MCF 10A (cell line): ENCODE measurements at regions not wholly inside any gene's neighbourhood (a gene's known extent, or its start where the extent isn't known, plus 50 kb on each side); places are given as distances from the start of the nearest gene placed in this dataset.

Experiments
- BruUV-seq: library from RNA; stranded (reverse); fragments of 400-500 nt; replicated peaks from 2 replicates; lab custom pipeline; 2021; lab: Mats Ljungman, UMichigan
- CTCF ChIA-PET: fragments of 300-600 bp; sonication (Branson Sonifier 250); formaldehyde crosslinking; extraction: SDS; loops from one replicate; lab custom pipeline; 2021; ENCODE audit warnings: antibody characterized with exemption, inconsistent platforms; lab: Yijun Ruan, JAX
- POLR2A ChIA-PET: fragments of 300-600, 350-650 bp; sonication (Branson Sonifier 250); formaldehyde crosslinking; extraction: SDS; loops from one replicate; lab custom pipeline; 2020; ENCODE audit warnings: antibody characterized with exemption, inconsistent platforms; lab: Yijun Ruan, JAX
- DNase-seq: peaks from one replicate; pipeline ENCODE4 v3.0.0-alpha.2; 2018; ENCODE audit not compliant: unreplicated experiment
- H3K27ac Mint-ChIP-seq: one replicate; pipeline ENCODE4 v1.8.0; 2022; ENCODE audit warnings: mild to moderate bottlenecking, low read depth, mixed read lengths; ENCODE audit not compliant: unreplicated experiment
- H3K27me3 Mint-ChIP-seq: one replicate; pipeline ENCODE4 v1.8.0; 2022; ENCODE audit warnings: mixed read lengths; ENCODE audit not compliant: insufficient read depth, unreplicated experiment
- H3K36me3 Mint-ChIP-seq: one replicate; pipeline ENCODE4 v1.8.0; 2022; ENCODE audit warnings: mild to moderate bottlenecking, moderate library complexity, mixed read lengths; ENCODE audit not compliant: insufficient read depth, unreplicated experiment
- H3K4me1 Mint-ChIP-seq: one replicate; pipeline ENCODE4 v1.8.0; 2022; ENCODE audit warnings: mixed read lengths; ENCODE audit not compliant: insufficient read depth, unreplicated experiment
- H3K4me3 Mint-ChIP-seq: one replicate; pipeline ENCODE4 v1.8.0; 2022; ENCODE audit warnings: mild to moderate bottlenecking, moderate library complexity, mixed read lengths; ENCODE audit not compliant: unreplicated experiment
- H3K9me3 Mint-ChIP-seq: one replicate; pipeline ENCODE4 v1.8.0; 2022; ENCODE audit warnings: mixed read lengths; ENCODE audit not compliant: unreplicated experiment
- CTCF ChIP-seq: fragments of 200-600 bp; IDR thresholded peaks from one replicate; pipeline ENCODE4 v1.8.0; 2022; ENCODE audit warnings: antibody characterized with exemption, mild to moderate bottlenecking; ENCODE audit not compliant: unreplicated experiment
- intact Hi-C: fragments of 100-400 bp; cut with micrococcal nuclease; formaldehyde crosslinking; loops from 2 replicates; pipeline ENCODE4 v1.14.1; 2022

GRCh38 chr2:190782264-190782663 lies 98.4 kb upstream of the GLS start:
- ChIA-PET CTCF (interaction anchor here (0.8 to 5.2 kb wide), 7 partner anchors 9 to 373 kb away, joined by 3 to 26 read pairs (median 4); no protein-coding TSS in a partner anchor), POLR2A (no interaction called here)
- no peaks in the 10 kb centered on the region for H3K4me1 Mint-ChIP-seq
- H3K9me3 Mint-ChIP-seq, result peaks cover 13% of the 10 kb centered on the region
- no peaks in the 10 kb centered on the region for H3K36me3 Mint-ChIP-seq
- no peaks in the 10 kb centered on the region for H3K27me3 Mint-ChIP-seq
- H3K27ac Mint-ChIP-seq, result no peak overlapping the region
- BruUV-seq, result no TSS peak
- no peak overlapping the region for H3K4me3 Mint-ChIP-seq
- no peak for DNase-seq
- TF ChIP-seq CTCF, result no peak
- intact Hi-C loops, result loop anchor here (5.0 kb wide), 1 partner anchor 740 kb away; no protein-coding TSS in a partner anchor

GRCh38 chr2:190783513-190784263 lies 96.9 kb upstream of the GLS start:
- intact Hi-C loops, result loop anchor here (5.0 kb wide), 1 partner anchor 739 kb away; no protein-coding TSS in a partner anchor

GRCh38 chr2:190785334-190785733 lies 95.3 kb upstream of the GLS start:
- H3K27ac Mint-ChIP-seq, result no peak overlapping the region
- H3K36me3 Mint-ChIP-seq, result no peaks in the 10 kb centered on the region
- no peak overlapping the region for H3K4me3 Mint-ChIP-seq
- no peak for TF ChIP-seq CTCF
- peaks cover 13% of the 10 kb centered on the region for H3K9me3 Mint-ChIP-seq
- intact Hi-C loops, result no loop called here
- CTCF ChIA-PET, result interaction anchor here (0.6 to 1.7 kb wide), 3 partner anchors 19 to 268 kb away, joined by 3 to 8 read pairs (median 6); no protein-coding TSS in a partner anchor
- POLR2A ChIA-PET, result no interaction called here
- no peaks in the 10 kb centered on the region for H3K4me1 Mint-ChIP-seq
- no peak for DNase-seq
- BruUV-seq, result no TSS peak
- H3K27me3 Mint-ChIP-seq, result no peaks in the 10 kb centered on the region

More at GRCh38 chr2:190783513-190784263, 96.9 kb upstream of the GLS start:
- BruUV-seq, result no TSS peak
- ChIA-PET POLR2A (interaction anchor here (0.7 kb wide), 1 partner anchor 80 kb away, joined by 4 read pairs; no protein-coding TSS in a partner anchor), CTCF (interaction anchor here (0.5 to 5.2 kb wide), 17 partner anchors 18 to 738 kb away, joined by 3 to 26 read pairs (median 3); partner anchors contain the start of gene GLS)
- no peak for DNase-seq
- H3K4me1 Mint-ChIP-seq, result no peaks in the 10 kb centered on the region
- H3K36me3 Mint-ChIP-seq, result no peaks in the 10 kb centered on the region
- no peak overlapping the region for H3K27ac Mint-ChIP-seq
- H3K27me3 Mint-ChIP-seq, result no peaks in the 10 kb centered on the region
- H3K4me3 Mint-ChIP-seq, result no peak overlapping the region
- H3K9me3 Mint-ChIP-seq, result peaks cover 13% of the 10 kb centered on the region
- TF ChIP-seq CTCF, result no peak

- intact Hi-C loops, result no loop called here
- no peak for DNase-seq
- ChIA-PET POLR2A (interaction anchor here (0.8 kb wide), 1 partner anchor 176 kb away, joined by 3 read pairs; no protein-coding TSS in a partner anchor), CTCF (no interaction called here)
- H3K27me3 Mint-ChIP-seq, result no peaks in the 10 kb centered on the region
- no peak for TF ChIP-seq CTCF
- no TSS peak for BruUV-seq
- no peaks in the 10 kb centered on the region for H3K36me3 Mint-ChIP-seq
- H3K4me1 Mint-ChIP-seq, result peaks cover 3% of the 10 kb centered on the region
- H3K4me3 Mint-ChIP-seq, result no peak overlapping the region
- no peak overlapping the region for H3K27ac Mint-ChIP-seq
- H3K9me3 Mint-ChIP-seq, result peaks cover 13% of the 10 kb centered on the region
Observed at GRCh38 chr2:190786404-190787166, 94.0 kb upstream of the GLS start.
